ENCODE measurements at regions not wholly inside any gene's neighbourhood (a gene's known extent, or its start where the extent isn't known, plus 50 kb on each side); places are given as distances from the start of the nearest gene placed in this dataset.
A peak's percentile ranks its signal among the peaks of the same experiment; 100 is the strongest.
"Not testable (repeated sequence)": the region's sequence is repeated elsewhere in the genome, so short reads cannot be mapped to it uniquely, and the experiment has no call there.

DNA sequence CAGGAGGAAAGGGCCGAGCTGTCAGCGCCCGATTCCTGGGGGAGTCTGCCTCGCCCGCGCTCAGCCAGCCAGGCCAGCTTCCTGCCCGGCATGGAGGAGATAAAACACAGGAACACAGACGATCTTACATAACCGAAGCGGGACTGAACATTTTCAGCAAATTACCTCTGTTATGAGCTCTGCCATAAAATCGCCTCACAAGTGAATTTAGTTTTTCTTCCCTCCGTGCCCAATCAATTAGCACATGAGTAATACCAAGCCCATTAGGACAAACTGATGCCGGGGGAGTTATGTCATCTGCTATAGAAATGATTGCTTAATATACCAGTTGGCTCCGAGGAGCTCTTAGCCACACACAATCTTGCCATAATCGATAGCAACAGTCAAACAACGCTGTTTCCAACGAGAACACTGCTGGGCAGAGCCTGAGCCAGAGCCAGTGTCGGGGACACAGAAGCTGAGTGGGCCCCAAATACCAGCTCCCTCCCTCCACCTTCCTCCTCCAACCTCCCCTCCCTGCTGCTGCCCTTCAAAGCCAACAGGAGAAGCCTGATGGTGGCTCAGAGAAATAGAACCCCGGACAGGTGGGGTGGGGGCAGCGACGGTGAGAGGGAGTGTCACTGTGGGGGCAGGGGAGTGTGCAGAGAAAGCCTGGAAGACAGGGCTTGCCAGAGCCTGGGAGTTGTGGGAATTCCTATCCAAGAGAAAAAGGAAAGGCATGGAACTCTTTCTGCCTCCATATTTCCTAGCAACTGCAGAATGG, 279.4 kb upstream of the TLE3 start:
- H3K27ac ChIP-seq (ENCODE audit: low read length) = peak overlapping the region; percentile 71
- H3K4me1 ChIP-seq (ENCODE audit: control insufficient read depth, insufficient read depth, low read length) = peaks cover 25% of the 10 kb centered on the region
- peaks cover 0 to 4% of the 10 kb centered on the region in 2 donors for H3K9me3 ChIP-seq (ENCODE audit: control insufficient read depth in 2 of 2, low read length in 2 of 2)
- H3K36me3 ChIP-seq (ENCODE audit: control insufficient read depth in 2 of 2, insufficient read depth in 2 of 2, low read length in 2 of 2) = no peaks in the 10 kb centered on the region
- peak overlapping the region; percentile 59 to 62 for H3K4me3 ChIP-seq (ENCODE audit: low read length in 2 of 2)
- H3K27me3 ChIP-seq (ENCODE audit: control insufficient read depth in 1 of 2, insufficient read depth in 2 of 2, low read length in 2 of 2) = no peaks in the 10 kb centered on the region
- H3K9ac ChIP-seq (ENCODE audit: low read length in 2 of 2) = peak overlapping the region; percentile 51 to 64

DNA sequence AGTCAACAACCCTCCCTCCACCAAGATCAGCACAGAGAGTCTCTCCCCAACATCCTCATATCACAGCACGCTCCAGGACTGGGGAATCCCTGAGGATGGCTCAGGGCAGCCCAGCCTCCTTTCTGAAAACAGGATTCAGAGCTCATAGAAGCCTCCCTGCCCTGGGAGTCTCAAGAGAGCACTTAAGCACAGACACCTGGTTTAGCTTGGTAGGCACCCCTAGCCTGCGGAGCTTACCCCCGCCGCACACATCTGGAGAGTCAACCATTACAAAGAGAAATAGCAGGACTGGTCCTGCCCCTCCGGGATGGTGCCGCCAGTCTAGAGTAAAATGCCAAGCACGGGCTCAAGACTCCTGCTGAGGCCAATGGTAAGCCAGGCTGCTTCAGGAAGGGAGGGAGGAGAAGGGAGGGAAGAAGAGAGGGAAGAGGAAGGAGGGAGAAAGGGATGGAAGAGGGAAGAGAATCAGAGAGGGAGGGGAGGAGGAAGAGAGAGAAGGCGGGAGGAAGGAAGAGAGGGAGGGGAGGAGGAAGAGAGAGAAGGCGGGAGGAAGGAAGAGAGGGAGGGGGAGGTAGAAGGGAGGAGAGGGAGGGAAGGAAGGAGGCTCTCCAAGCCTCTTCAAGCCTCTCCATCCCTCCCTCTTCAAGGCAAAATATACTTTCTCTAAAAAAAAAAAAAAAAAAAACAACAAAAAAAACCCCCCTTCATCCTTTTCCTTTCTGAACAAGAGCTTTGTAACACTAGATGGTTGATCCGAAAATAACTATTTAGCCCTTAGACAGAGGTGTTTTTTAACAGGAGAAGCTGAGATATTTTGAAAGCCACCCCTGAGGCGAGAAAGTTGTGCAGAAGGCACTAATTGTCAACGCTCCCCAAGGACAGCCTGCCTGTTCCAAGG, 278.6 kb upstream of the TLE3 start:
- Histone ChIP-seq H3K4me1 (ENCODE audit: control insufficient read depth, insufficient read depth, low read length) (peaks cover 25% of the 10 kb centered on the region), H3K4me3 (ENCODE audit: low read length in 2 of 2) (peak overlapping the region; percentile 59 to 62), H3K27ac (ENCODE audit: low read length) (peak overlapping the region; percentile 71), H3K36me3 (ENCODE audit: control insufficient read depth in 2 of 2, insufficient read depth in 2 of 2, low read length in 2 of 2) (no peaks in the 10 kb centered on the region), H3K9me3 (ENCODE audit: control insufficient read depth in 2 of 2, low read length in 2 of 2) (no peaks in the 10 kb centered on the region), H3K9ac (ENCODE audit: low read length in 2 of 2) (peak overlapping the region; percentile 51 to 64), H3K27me3 (ENCODE audit: control insufficient read depth in 1 of 2, insufficient read depth in 2 of 2, low read length in 2 of 2) (no peaks in the 10 kb centered on the region)

DNA sequence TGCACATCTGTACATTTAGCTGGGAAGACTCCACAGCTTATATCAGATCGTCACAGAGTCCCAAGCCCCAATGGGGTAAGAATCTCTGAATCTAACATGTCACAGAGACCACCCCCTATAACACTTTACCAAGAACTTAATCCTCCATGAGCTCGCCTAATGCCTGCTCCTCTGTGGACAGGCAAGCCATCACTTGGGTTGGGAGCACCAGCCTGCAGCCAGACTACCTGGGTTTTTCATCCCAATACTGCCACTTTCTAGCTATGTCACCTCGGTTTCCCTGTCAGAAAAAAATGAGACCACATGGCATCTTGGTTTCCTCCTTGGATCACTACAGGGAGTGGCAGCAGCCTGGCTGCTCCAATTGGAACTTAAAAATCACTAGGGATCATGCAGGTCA, 277.9 kb upstream of the TLE3 start:
- no peak overlapping the region for H3K9ac ChIP-seq (ENCODE audit: low read length in 2 of 2)
- no peak overlapping the region for H3K4me3 ChIP-seq (ENCODE audit: low read length in 2 of 2)
- no peaks in the 10 kb centered on the region for H3K9me3 ChIP-seq (ENCODE audit: control insufficient read depth in 2 of 2, low read length in 2 of 2)
- no peaks in the 10 kb centered on the region for H3K27me3 ChIP-seq (ENCODE audit: control insufficient read depth in 1 of 2, insufficient read depth in 2 of 2, low read length in 2 of 2)
- H3K27ac ChIP-seq (ENCODE audit: low read length) = no peak overlapping the region
- no peaks in the 10 kb centered on the region for H3K36me3 ChIP-seq (ENCODE audit: control insufficient read depth in 2 of 2, insufficient read depth in 2 of 2, low read length in 2 of 2)
- peaks cover 25% of the 10 kb centered on the region for H3K4me1 ChIP-seq (ENCODE audit: control insufficient read depth, insufficient read depth, low read length)

DNA sequence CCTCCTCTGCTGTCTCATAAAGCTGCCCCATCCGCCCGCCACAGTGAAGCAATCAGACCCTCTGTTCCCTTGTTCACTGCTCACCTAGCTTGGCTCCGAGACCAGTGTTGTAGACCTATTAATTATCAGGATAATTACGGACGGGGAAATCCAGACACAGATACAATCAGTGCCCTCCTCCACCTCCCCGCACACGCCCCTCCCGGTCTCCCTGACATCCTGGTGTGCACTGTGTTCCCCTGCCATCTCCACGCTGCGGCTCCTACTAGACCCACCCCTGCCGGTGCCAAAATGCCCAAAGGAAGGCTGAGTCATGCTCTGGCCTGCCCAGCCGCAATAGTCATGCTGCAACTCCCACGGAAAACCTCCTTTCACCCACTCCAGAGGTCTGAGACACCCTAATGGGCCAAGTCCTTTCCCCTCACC, 277.3 kb upstream of the TLE3 start:
- H3K9ac ChIP-seq (ENCODE audit: low read length in 2 of 2) = no peak overlapping the region
- no peak overlapping the region for H3K4me3 ChIP-seq (ENCODE audit: low read length in 2 of 2)
- peaks cover 25% of the 10 kb centered on the region for H3K4me1 ChIP-seq (ENCODE audit: control insufficient read depth, insufficient read depth, low read length)
- H3K36me3 ChIP-seq (ENCODE audit: control insufficient read depth in 2 of 2, insufficient read depth in 2 of 2, low read length in 2 of 2) = no peaks in the 10 kb centered on the region
- no peak overlapping the region for H3K27ac ChIP-seq (ENCODE audit: low read length)
- H3K9me3 ChIP-seq (ENCODE audit: control insufficient read depth in 2 of 2, low read length in 2 of 2) = no peaks in the 10 kb centered on the region
- H3K27me3 ChIP-seq (ENCODE audit: control insufficient read depth in 1 of 2, insufficient read depth in 2 of 2, low read length in 2 of 2) = no peaks in the 10 kb centered on the region

DNA sequence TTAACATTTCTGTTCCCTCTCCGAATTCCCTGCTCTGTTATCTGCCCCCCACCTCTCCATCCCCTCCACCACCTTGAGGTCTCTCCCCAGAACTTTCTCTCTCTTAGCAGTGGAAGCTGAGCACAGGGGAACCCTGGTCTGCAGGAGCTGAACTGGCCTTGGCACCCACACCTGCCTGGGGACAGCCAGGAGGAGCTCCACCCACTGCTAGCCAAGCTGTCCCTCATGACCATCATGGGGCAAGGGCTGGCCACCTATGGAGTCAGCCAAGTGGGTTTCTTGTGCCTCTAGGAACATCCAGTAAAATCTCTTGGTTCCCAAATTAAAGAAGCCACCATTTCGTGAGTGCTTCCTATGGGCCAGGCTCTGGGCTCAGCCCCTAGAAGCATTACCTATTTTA, 276.4 kb upstream of the TLE3 start:
- Histone ChIP-seq H3K9me3 (ENCODE audit: control insufficient read depth in 2 of 2, low read length in 2 of 2) (no peaks in the 10 kb centered on the region), H3K27me3 (ENCODE audit: control insufficient read depth in 1 of 2, insufficient read depth in 2 of 2, low read length in 2 of 2) (no peaks in the 10 kb centered on the region), H3K36me3 (ENCODE audit: control insufficient read depth in 2 of 2, insufficient read depth in 2 of 2, low read length in 2 of 2) (no peaks in the 10 kb centered on the region), H3K27ac (ENCODE audit: low read length) (no peak overlapping the region), H3K9ac (ENCODE audit: low read length in 2 of 2) (no peak overlapping the region), H3K4me1 (ENCODE audit: control insufficient read depth, insufficient read depth, low read length) (peaks cover 25% of the 10 kb centered on the region), H3K4me3 (ENCODE audit: low read length in 2 of 2) (no peak overlapping the region)

DNA sequence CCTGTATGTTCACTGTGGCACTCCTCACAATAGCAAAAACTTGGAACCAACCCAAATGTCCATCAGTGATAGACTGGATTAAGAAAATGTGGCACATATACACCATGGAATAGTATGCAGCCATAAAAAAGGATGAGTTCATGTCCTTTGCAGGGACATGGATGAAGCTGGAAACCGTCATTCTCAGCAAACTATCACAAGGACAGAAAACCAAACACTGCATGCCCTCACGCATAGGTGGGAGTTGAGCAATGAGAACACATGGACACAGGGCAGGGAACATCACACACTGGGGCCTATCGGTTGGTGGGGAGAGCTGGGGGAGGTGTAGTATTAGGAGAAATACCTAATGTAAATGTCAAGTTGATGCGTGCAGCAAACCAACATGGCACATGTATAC, 275.7 kb upstream of the TLE3 start:
- H3K36me3 ChIP-seq (ENCODE audit: control insufficient read depth in 2 of 2, insufficient read depth in 2 of 2, low read length in 2 of 2); H3K27me3 ChIP-seq (ENCODE audit: control insufficient read depth in 1 of 2, insufficient read depth in 2 of 2, low read length in 2 of 2); H3K9ac ChIP-seq (ENCODE audit: low read length in 2 of 2); H3K4me3 ChIP-seq (ENCODE audit: low read length in 2 of 2); H3K27ac ChIP-seq (ENCODE audit: low read length); H3K9me3 ChIP-seq (ENCODE audit: control insufficient read depth in 2 of 2, low read length in 2 of 2): not testable (repeated sequence)
- peaks cover 23% of the 10 kb centered on the region for H3K4me1 ChIP-seq (ENCODE audit: control insufficient read depth, insufficient read depth, low read length)

DNA sequence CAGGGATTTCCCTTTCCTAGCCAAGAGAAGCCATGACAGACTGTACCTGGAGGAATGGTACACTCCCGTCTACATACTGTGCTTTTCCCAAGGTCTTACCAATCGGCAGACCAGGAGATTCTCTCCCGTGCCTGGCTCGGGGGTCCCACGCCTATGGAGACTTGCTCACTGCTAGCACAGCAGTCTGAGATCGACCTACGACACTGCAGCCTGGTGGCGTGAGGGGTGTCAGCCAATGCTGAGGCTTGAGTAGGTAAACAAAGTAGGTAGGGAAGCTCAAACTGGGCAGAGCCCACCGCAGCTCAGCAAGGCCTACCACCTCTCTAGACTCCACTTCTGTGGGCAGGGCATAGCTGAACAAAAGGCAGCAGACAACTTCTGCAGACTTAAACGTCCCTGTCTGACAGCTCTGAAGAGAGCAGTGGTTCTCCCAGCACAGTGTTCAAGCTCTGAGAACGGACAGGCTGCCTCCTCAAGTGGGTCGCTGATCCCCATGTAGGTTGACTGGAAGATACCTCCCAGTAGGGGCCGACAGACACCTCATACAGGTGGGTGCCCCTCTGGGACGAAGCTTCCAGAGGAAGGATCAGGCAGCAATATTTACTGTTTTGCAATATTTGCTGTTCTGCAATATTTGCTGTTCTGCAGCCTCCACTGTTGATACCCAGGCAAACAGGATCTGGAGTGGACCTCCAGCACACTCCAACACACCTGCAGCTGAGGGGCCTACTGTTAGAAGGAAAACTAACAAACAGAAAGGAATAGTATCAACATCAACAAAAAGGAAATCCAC, 270.4 kb upstream of the TLE3 start:
- not testable (repeated sequence) for H3K9me3 ChIP-seq (ENCODE audit: control insufficient read depth in 2 of 2, low read length in 2 of 2); H3K9ac ChIP-seq (ENCODE audit: low read length in 2 of 2); H3K36me3 ChIP-seq (ENCODE audit: control insufficient read depth in 2 of 2, insufficient read depth in 2 of 2, low read length in 2 of 2); H3K4me1 ChIP-seq (ENCODE audit: control insufficient read depth, insufficient read depth, low read length); H3K27me3 ChIP-seq (ENCODE audit: control insufficient read depth in 1 of 2, insufficient read depth in 2 of 2, low read length in 2 of 2); H3K4me3 ChIP-seq (ENCODE audit: low read length in 2 of 2); H3K27ac ChIP-seq (ENCODE audit: low read length)

DNA sequence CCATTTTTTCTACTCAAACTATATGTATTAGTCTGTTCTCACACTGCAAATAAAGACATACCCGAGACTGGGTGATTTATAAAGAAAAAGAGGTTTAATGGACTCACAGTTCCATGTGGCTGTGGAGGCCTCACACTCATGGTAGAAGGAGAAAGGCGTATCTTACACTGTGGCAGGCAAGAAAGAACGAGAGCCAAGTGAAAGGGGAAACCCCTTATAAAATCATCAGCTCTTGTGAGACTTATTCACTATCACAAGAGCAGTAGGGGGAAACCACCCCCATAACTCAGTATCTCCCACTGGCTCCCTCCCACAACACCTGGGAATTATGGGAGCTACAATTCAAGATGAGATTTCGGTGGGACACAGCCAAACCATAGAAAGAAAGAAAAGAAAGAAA, 266.3 kb upstream of the TLE3 start:
- H3K9me3 ChIP-seq (ENCODE audit: control insufficient read depth in 2 of 2, low read length in 2 of 2); H3K27me3 ChIP-seq (ENCODE audit: control insufficient read depth in 1 of 2, insufficient read depth in 2 of 2, low read length in 2 of 2); H3K4me3 ChIP-seq (ENCODE audit: low read length in 2 of 2); H3K9ac ChIP-seq (ENCODE audit: low read length in 2 of 2); H3K36me3 ChIP-seq (ENCODE audit: control insufficient read depth in 2 of 2, insufficient read depth in 2 of 2, low read length in 2 of 2); H3K27ac ChIP-seq (ENCODE audit: low read length); H3K4me1 ChIP-seq (ENCODE audit: control insufficient read depth, insufficient read depth, low read length): not testable (repeated sequence)

DNA sequence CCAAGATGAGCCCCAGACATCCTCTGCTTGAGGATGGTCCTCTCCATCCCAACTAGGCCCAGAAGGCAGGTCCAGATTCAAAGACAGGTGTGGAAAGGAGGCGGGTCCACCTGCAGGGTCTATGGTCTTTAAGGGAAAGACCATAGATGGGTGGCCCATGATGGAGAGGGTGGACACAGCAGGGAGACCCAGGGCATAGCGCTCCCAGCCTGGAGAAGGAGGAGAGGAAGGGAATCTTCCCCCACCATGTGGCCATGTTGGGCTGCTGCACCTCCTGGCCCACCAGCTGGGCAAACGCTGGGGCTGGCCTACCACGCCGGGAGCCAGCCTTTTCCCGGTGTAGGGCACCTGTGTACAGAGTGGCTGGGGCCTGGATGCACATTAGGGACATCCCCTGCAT, 265.2 kb upstream of the TLE3 start:
- H3K27me3 ChIP-seq (ENCODE audit: control insufficient read depth in 1 of 2, insufficient read depth in 2 of 2, low read length in 2 of 2) = no peaks in the 10 kb centered on the region
- no peaks in the 10 kb centered on the region for H3K36me3 ChIP-seq (ENCODE audit: control insufficient read depth in 2 of 2, insufficient read depth in 2 of 2, low read length in 2 of 2)
- no peak overlapping the region for H3K27ac ChIP-seq (ENCODE audit: low read length)
- H3K4me1 ChIP-seq (ENCODE audit: control insufficient read depth, insufficient read depth, low read length) = no peaks in the 10 kb centered on the region
- H3K9ac ChIP-seq (ENCODE audit: low read length in 2 of 2) = no peak overlapping the region
- H3K9me3 ChIP-seq (ENCODE audit: control insufficient read depth in 2 of 2, low read length in 2 of 2) = no peaks in the 10 kb centered on the region
- H3K4me3 ChIP-seq (ENCODE audit: low read length in 2 of 2) = no peak overlapping the region

DNA sequence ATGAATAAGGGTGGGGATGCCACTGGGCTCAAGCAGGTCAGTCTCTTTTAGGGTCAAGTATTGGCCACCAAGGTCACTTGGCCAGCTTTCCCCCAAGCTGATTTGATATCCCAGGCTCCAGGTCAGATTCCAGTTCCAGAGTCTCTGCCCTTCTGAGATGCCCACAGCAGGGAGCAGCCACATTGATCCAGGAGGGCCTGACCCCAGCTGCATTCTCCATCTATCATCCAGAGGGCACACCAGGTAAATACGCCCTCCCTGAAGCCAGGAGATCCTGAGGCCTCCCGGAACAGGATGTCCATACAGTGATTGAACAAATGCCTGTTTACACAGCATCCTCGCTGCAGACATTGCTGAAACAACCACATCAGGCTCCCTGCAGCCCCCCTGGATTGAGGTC, 264.6 kb upstream of the TLE3 start:
- Histone ChIP-seq H3K27me3 (ENCODE audit: control insufficient read depth in 1 of 2, insufficient read depth in 2 of 2, low read length in 2 of 2) (no peaks in the 10 kb centered on the region), H3K36me3 (ENCODE audit: control insufficient read depth in 2 of 2, insufficient read depth in 2 of 2, low read length in 2 of 2) (no peaks in the 10 kb centered on the region), H3K4me1 (ENCODE audit: control insufficient read depth, insufficient read depth, low read length) (no peaks in the 10 kb centered on the region)

More for the DNA sequence above, 264.6 kb upstream of the TLE3 start:
- Histone ChIP-seq H3K4me3 (ENCODE audit: low read length in 2 of 2) (no peak overlapping the region), H3K9ac (ENCODE audit: low read length in 2 of 2) (no peak overlapping the region), H3K27ac (ENCODE audit: low read length) (no peak overlapping the region), H3K9me3 (ENCODE audit: control insufficient read depth in 2 of 2, low read length in 2 of 2) (no peaks in the 10 kb centered on the region)
